Progenitor cell of endocrine pancreas (in vitro differentiated cells): ENCODE measurements at regions not wholly inside any gene's neighbourhood (a gene's known extent, or its start where the extent isn't known, plus 50 kb on each side); places are given as distances from the start of the nearest gene placed in this dataset.

Experiments
- DNase-seq: peaks from one replicate; pipeline ENCODE4 v3.0.0; 2021; ENCODE audit warnings: low spot score; ENCODE audit not compliant: unreplicated experiment
- H3K27ac Mint-ChIP-seq: 2 replicates; pipeline ENCODE4 v1.8.0; 2021; ENCODE audit warnings: mild to moderate bottlenecking, moderate library complexity, mixed read lengths
- H3K27me3 Mint-ChIP-seq: 2 replicates; pipeline ENCODE4 v1.8.0; 2021; ENCODE audit warnings: mixed read lengths
- H3K36me3 Mint-ChIP-seq: 2 replicates; pipeline ENCODE4 v1.8.0; 2022; ENCODE audit warnings: mixed read lengths; ENCODE audit not compliant: insufficient read depth
- H3K4me1 Mint-ChIP-seq: 2 replicates; pipeline ENCODE4 v1.8.0; 2021; ENCODE audit warnings: low read depth, mixed read lengths
- H3K4me3 Mint-ChIP-seq: 2 replicates; pipeline ENCODE4 v1.8.0; 2021; ENCODE audit warnings: low read depth, mild to moderate bottlenecking, moderate library complexity, mixed read lengths
- H3K9me3 Mint-ChIP-seq: 2 replicates; pipeline ENCODE4 v1.8.0; 2021; ENCODE audit warnings: low read depth, mixed read lengths
- TF ChIP-seq, protein P1 (sequence below): fragments of 200-600 bp; sonication (generic); IDR thresholded peaks from one replicate; pipeline ENCODE4 v1.5.0; 2021; ENCODE audit warnings: antibody characterized with exemption, mild to moderate bottlenecking; ENCODE audit not compliant: unreplicated experiment

DNA sequence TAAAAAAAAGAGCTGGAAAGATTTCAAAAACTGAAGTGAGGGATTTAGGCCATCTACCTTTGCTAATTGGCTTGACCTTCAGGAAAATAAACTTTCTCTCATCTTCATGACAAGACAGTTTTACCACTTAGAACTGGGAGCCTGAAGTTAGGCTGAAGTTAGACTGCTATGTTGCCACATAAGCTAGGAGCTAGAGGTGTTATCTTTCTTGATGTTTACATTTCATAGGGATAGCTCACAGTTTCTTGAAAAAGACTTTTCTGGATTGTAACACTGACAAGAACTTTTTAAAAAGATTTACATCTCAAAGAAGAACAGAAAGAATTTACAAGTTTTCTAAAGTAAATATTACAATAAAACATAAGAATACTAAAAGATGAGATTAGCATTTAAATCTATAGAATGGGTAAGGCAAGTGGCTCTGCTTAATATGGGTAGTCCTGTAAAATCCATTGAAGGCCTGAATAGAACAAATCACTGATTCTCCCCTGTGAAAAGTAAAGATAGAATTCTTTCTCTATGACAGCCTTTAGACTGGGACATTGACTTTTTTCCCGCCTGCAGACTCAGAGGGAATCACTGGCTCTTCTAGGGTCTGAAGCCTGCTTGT, 1665.4 kb upstream of the CDH9 start:
- Mint-ChIP-seq H3K4me3 (no peak overlapping the region), H3K4me1 (peaks cover 7% of the 10 kb centered on the region), H3K27ac (no peak overlapping the region), H3K27me3 (no peaks in the 10 kb centered on the region), H3K9me3 (peaks cover 2% of the 10 kb centered on the region), H3K36me3 (no peaks in the 10 kb centered on the region)
- DNase-seq: no peak
- TF ChIP-seq, protein P1, sequence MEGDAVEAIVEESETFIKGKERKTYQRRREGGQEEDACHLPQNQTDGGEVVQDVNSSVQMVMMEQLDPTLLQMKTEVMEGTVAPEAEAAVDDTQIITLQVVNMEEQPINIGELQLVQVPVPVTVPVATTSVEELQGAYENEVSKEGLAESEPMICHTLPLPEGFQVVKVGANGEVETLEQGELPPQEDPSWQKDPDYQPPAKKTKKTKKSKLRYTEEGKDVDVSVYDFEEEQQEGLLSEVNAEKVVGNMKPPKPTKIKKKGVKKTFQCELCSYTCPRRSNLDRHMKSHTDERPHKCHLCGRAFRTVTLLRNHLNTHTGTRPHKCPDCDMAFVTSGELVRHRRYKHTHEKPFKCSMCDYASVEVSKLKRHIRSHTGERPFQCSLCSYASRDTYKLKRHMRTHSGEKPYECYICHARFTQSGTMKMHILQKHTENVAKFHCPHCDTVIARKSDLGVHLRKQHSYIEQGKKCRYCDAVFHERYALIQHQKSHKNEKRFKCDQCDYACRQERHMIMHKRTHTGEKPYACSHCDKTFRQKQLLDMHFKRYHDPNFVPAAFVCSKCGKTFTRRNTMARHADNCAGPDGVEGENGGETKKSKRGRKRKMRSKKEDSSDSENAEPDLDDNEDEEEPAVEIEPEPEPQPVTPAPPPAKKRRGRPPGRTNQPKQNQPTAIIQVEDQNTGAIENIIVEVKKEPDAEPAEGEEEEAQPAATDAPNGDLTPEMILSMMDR: no peak

GRCh38 chr5:28691526-28691925, 1653.1 kb upstream of the CDH9 start:
- H3K36me3 Mint-ChIP-seq: no peaks in the 10 kb centered on the region
- H3K4me3 Mint-ChIP-seq: no peak overlapping the region

GRCh38 chr5:28685794-28686193, 1647.4 kb upstream of the CDH9 start:
- Mint-ChIP-seq H3K4me1 (peaks cover 2% of the 10 kb centered on the region), H3K27ac (no peak overlapping the region), H3K27me3 (no peaks in the 10 kb centered on the region), H3K4me3 (no peak overlapping the region), H3K9me3 (no peaks in the 10 kb centered on the region), H3K36me3 (no peaks in the 10 kb centered on the region)
- no peak for DNase-seq
- TF ChIP-seq, protein P1: no peak

More at GRCh38 chr5:28691526-28691925, 1653.1 kb upstream of the CDH9 start:
- TF ChIP-seq, protein P1: no peak
- H3K27ac Mint-ChIP-seq: no peak overlapping the region
- peaks cover 2% of the 10 kb centered on the region for H3K4me1 Mint-ChIP-seq
- no peaks in the 10 kb centered on the region for H3K9me3 Mint-ChIP-seq
- DNase-seq: no peak
- no peaks in the 10 kb centered on the region for H3K27me3 Mint-ChIP-seq

DNA sequence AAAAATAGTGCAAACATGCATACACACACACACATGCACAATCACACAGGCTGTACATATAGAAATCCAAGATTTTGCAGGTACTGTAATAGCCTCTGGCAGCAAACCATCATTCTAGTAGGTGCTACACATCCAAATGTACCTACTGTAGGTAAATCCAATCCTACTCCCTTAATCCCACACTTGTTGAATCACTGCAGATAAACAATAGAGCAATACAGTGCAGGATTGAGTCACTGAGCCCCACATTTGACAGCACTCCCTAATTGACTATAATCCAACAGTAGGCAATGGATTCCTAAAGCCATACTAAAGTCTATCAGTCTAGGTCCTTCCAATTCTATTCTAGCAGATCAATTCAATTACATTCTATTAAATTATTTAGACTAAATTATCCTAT, 1640.5 kb upstream of the CDH9 start:
- Mint-ChIP-seq H3K27me3 (no peaks in the 10 kb centered on the region), H3K4me1 (no peaks in the 10 kb centered on the region), H3K9me3 (peaks cover 4% of the 10 kb centered on the region), H3K4me3 (no peak overlapping the region), H3K36me3 (peaks cover 1% of the 10 kb centered on the region), H3K27ac (no peak overlapping the region)
- no peak for DNase-seq
- TF ChIP-seq, protein P1: no peak

- Mint-ChIP-seq H3K4me3 (no peak overlapping the region), H3K36me3 (no peaks in the 10 kb centered on the region), H3K27ac (no peak overlapping the region), H3K9me3 (peaks cover 32% of the 10 kb centered on the region), H3K4me1 (no peaks in the 10 kb centered on the region), H3K27me3 (no peaks in the 10 kb centered on the region)
- no peak for DNase-seq
- TF ChIP-seq, protein P1: no peak
These were observed 1627.7 kb upstream of the CDH9 start for GRCh38 chr5:28666110-28666509.
